DND-41 (cell line): ENCODE measurements at regions not wholly inside any gene's neighbourhood (a gene's known extent, or its start where the extent isn't known, plus 50 kb on each side); places are given as distances from the start of the nearest gene placed in this dataset.
A peak's percentile ranks its signal among the peaks of the same experiment; 100 is the strongest.

Source experiments
- ATAC-seq: fragments of 200-7000 bp; cut with Tn5 transposase; 3 replicates; pipeline ENCODE4 v1.9.1; 2021; ENCODE audit warnings: low read depth; ENCODE audit not compliant: insufficient read depth
- DNase-seq: peaks from one replicate; pipeline ENCODE4 v3.0.0-alpha.2; 2020
- H2AFZ ChIP-seq: 2 replicates; pipeline ENCODE4 v1.6.0; 2012; ENCODE audit warnings: low read depth, low read length
- H3K27ac ChIP-seq: 2 replicates; pipeline ENCODE4 v1.5.1; 2012; ENCODE audit warnings: low read length, inconsistent platforms
- H3K27me3 ChIP-seq: fragments of 200-600 bp; sonication (generic); 2 replicates; pipeline ENCODE4 v1.6.0; 2012; ENCODE audit warnings: low read length, mild to moderate bottlenecking, inconsistent platforms; ENCODE audit not compliant: insufficient read depth, poor library complexity
- H3K36me3 ChIP-seq: 2 replicates; pipeline ENCODE4 v1.5.1; 2012; ENCODE audit warnings: low read length, inconsistent platforms; ENCODE audit not compliant: insufficient read depth
- H3K4me1 ChIP-seq: 2 replicates; pipeline ENCODE4 v1.5.1; 2012; ENCODE audit warnings: mild to moderate bottlenecking, low read length; ENCODE audit not compliant: insufficient read depth
- H3K4me2 ChIP-seq: 2 replicates; pipeline ENCODE4 v1.6.0; 2012; ENCODE audit warnings: mild to moderate bottlenecking, moderate library complexity, low read length, inconsistent platforms; ENCODE audit not compliant: insufficient read depth
- H3K4me3 ChIP-seq, 2 experiments: fragments of 200-600 bp in 1 of 2; shearing (Covaris generic) in 1 of 2; 2 replicates each; pipeline ENCODE4 v1.5.1; 2012 to 2016; ENCODE audit warnings: inconsistent platforms in 2 of 2, low read length in 2 of 2, mild to moderate bottlenecking in 2 of 2, low read depth in 1 of 2, moderate library complexity in 1 of 2
- H3K79me2 ChIP-seq: 2 replicates; pipeline ENCODE4 v1.6.0; 2012; ENCODE audit warnings: low read length, inconsistent platforms; ENCODE audit not compliant: insufficient read depth
- H3K9ac ChIP-seq: 2 replicates; pipeline ENCODE4 v1.6.0; 2012; ENCODE audit warnings: low read depth, mild to moderate bottlenecking, inconsistent platforms, low read length, moderate library complexity
- H3K9me3 ChIP-seq: 2 replicates; pipeline ENCODE4 v1.5.1; 2012; ENCODE audit warnings: low read length, moderate library complexity, mild to moderate bottlenecking, inconsistent platforms; ENCODE audit not compliant: insufficient read depth, severe bottlenecking
- H4K20me1 ChIP-seq: 2 replicates; pipeline ENCODE4 v1.6.0; 2012; ENCODE audit warnings: low read length; ENCODE audit not compliant: insufficient read depth
- EZH2 ChIP-seq: IDR thresholded peaks from 3 replicates; pipeline ENCODE4 v1.6.1; 2012; ENCODE audit warnings: borderline replicate concordance, low read depth, mild to moderate bottlenecking, moderate library complexity, low read length, inconsistent platforms; ENCODE audit not compliant: severe bottlenecking
- TF ChIP-seq, protein P1 (sequence below): IDR thresholded peaks from 2 replicates; pipeline ENCODE4 v1.5.1; 2012; ENCODE audit warnings: borderline replicate concordance, low read length, moderate library complexity, mild to moderate bottlenecking; ENCODE audit not compliant: poor library complexity, severe bottlenecking; ENCODE audit errors: extremely low read depth

DNA sequence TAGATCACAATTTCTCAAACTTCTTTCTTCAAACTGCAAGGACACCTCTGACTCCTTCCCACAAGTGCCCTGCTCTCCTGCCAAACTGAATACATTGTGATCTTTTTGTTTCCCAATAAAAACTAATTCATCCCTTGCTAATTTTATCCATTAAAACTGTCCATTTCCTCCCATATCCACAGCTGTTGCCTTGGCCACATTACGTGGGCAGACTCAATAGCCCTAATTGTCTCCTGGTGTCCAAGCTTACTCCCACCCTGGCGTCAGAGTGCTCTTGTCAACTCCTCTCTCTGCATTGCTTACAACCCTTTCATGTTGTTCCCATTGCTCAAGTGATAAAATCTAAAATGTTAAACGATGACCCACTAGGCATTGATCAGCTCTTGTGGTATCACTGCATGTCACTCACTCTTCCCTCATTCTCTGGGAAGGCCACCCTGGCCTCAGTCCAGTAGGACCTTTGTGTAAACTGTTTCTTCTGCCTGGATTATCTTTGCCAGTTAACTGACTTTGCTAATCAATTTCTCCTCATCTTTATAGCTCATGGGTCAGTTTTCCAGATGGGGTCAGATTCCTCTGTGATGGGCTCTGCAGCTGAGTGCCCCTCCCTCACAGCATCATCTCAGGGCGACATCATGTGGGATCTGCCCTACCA is 525.0 kb downstream of the SLC4A3 start:
- Histone ChIP-seq H3K9ac (no peak overlapping the region), H3K4me1 (no peaks in the 10 kb centered on the region), H3K9me3 (no peaks in the 10 kb centered on the region), H3K79me2 (no peaks in the 10 kb centered on the region), H3K4me3 (no peak overlapping the region), H3K27ac (no peak overlapping the region), H3K27me3 (no peaks in the 10 kb centered on the region), H4K20me1 (no peaks in the 10 kb centered on the region), H3K4me2 (no peak overlapping the region), H3K36me3 (no peaks in the 10 kb centered on the region), H2AFZ (no peak overlapping the region)
- no peak for ATAC-seq
- DNase-seq, result no peak
- TF ChIP-seq, protein P1, sequence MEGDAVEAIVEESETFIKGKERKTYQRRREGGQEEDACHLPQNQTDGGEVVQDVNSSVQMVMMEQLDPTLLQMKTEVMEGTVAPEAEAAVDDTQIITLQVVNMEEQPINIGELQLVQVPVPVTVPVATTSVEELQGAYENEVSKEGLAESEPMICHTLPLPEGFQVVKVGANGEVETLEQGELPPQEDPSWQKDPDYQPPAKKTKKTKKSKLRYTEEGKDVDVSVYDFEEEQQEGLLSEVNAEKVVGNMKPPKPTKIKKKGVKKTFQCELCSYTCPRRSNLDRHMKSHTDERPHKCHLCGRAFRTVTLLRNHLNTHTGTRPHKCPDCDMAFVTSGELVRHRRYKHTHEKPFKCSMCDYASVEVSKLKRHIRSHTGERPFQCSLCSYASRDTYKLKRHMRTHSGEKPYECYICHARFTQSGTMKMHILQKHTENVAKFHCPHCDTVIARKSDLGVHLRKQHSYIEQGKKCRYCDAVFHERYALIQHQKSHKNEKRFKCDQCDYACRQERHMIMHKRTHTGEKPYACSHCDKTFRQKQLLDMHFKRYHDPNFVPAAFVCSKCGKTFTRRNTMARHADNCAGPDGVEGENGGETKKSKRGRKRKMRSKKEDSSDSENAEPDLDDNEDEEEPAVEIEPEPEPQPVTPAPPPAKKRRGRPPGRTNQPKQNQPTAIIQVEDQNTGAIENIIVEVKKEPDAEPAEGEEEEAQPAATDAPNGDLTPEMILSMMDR, result no peak
- no peak for TF ChIP-seq EZH2

DNA sequence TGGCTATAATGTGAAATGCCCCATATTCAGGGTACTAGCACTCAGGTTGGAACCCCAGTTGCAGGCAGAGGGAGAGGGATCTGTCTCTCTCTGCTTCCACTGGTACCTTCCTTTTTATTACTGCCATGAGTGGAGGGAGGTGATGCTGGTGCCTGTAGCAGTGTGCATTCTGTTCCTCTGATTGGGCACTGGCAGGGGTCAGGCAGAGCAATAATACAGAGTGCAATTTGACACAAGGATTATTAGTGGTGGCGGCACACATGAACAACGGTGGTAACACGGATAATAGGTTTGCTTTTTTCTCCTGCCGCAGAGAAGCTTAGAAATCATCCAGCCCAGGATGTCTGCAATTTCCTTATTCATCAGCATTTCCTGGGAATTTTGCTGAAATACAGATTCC is 525.7 kb downstream of the SLC4A3 start:
- ATAC-seq (no peak), DNase-seq (no peak)
- Histone ChIP-seq H3K9ac (no peak overlapping the region), H3K4me3 (no peak overlapping the region), H3K4me2 (no peak overlapping the region), H3K36me3 (no peaks in the 10 kb centered on the region), H3K9me3 (no peaks in the 10 kb centered on the region), H3K4me1 (no peaks in the 10 kb centered on the region), H3K27me3 (no peaks in the 10 kb centered on the region), H3K79me2 (no peaks in the 10 kb centered on the region), H2AFZ (no peak overlapping the region), H4K20me1 (no peaks in the 10 kb centered on the region), H3K27ac (no peak overlapping the region)
- TF ChIP-seq, protein P1, result no peak
- TF ChIP-seq EZH2, result no peak

DNA sequence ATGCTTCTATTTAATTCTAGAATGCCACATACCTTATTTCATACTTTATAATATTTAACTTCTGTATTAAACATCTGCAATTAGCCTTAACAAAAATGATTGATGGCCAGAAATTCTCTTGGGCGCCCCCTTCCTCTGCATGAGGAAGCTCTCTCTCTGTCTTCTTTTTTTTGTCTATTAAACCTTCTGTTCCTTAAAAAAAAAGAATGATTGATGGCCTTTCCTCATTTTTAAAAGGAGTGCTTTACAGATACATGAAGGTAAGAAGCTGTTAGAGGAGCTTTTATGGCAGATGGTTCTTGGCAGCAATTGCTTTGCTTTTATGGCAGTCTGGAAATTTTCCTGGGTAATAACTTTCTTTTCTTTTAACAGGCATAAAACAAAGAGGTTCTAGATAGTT is 526.9 kb downstream of the SLC4A3 start:
- Histone ChIP-seq H3K4me2 (no peak overlapping the region), H3K9me3 (no peaks in the 10 kb centered on the region), H3K27me3 (no peaks in the 10 kb centered on the region), H3K79me2 (no peaks in the 10 kb centered on the region), H4K20me1 (no peaks in the 10 kb centered on the region), H3K27ac (no peak overlapping the region), H3K4me3 (no peak overlapping the region), H2AFZ (no peak overlapping the region), H3K36me3 (no peaks in the 10 kb centered on the region), H3K9ac (no peak overlapping the region), H3K4me1 (no peaks in the 10 kb centered on the region)
- TF ChIP-seq EZH2, result no peak
- TF ChIP-seq, protein P1, result peak; percentile 10
- DNase-seq, result no peak
- no peak for ATAC-seq
